Astrocyte (in vitro differentiated cells and primary cell): ENCODE measurements at regions not wholly inside any gene's neighbourhood (a gene's known extent, or its start where the extent isn't known, plus 50 kb on each side); places are given as distances from the start of the nearest gene placed in this dataset.
"Not testable (repeated sequence)": the region's sequence is repeated elsewhere in the genome, so short reads cannot be mapped to it uniquely, and the experiment has no call there.

Experiments used
- DNase-seq: peaks from one replicate; pipeline ENCODE4 v3.0.0-alpha.2; 2010; ENCODE audit warnings: low read depth
- FAIRE-seq: peaks from 2 replicates; lab custom pipeline; 2011; peaks lifted over from hg19 to GRCh38; lab: Jason Lieb, UNC
- H2AFZ ChIP-seq: 2 replicates; pipeline ENCODE4 v1.6.0; 2012; ENCODE audit warnings: low read depth, low read length, inconsistent platforms
- H3K27ac ChIP-seq: 2 replicates; pipeline ENCODE4 v1.5.1; 2011; ENCODE audit warnings: low read depth, low read length, inconsistent platforms
- H3K27me3 ChIP-seq: 2 replicates; pipeline ENCODE4 v1.6.0; 2011; ENCODE audit warnings: low read length, inconsistent platforms; ENCODE audit not compliant: insufficient read depth
- H3K36me3 ChIP-seq: 2 replicates; pipeline ENCODE4 v1.5.1; 2011; ENCODE audit warnings: low read length, inconsistent platforms; ENCODE audit not compliant: insufficient read depth
- H3K4me1 ChIP-seq: 2 replicates; pipeline ENCODE4 v1.5.1; 2011; ENCODE audit warnings: low read length, inconsistent platforms; ENCODE audit not compliant: insufficient read depth
- H3K4me2 ChIP-seq: 2 replicates; pipeline ENCODE4 v1.6.0; 2012; ENCODE audit warnings: low read length, inconsistent platforms
- H3K4me3 ChIP-seq: 2 replicates; pipeline ENCODE4 v1.5.1; 2011; ENCODE audit warnings: low read depth, mild to moderate bottlenecking, low read length, inconsistent platforms; ENCODE audit not compliant: insufficient read depth
- H3K79me2 ChIP-seq: 2 replicates; pipeline ENCODE4 v1.6.0; 2012; ENCODE audit warnings: mild to moderate bottlenecking, low read length, inconsistent platforms; ENCODE audit not compliant: insufficient read depth
- H3K9ac ChIP-seq: 2 replicates; pipeline ENCODE4 v1.6.0; 2012; ENCODE audit warnings: mild to moderate bottlenecking, low read length, inconsistent platforms
- H3K9me3 ChIP-seq: 2 replicates; pipeline ENCODE4 v1.5.1; 2012; ENCODE audit warnings: low read depth, mild to moderate bottlenecking, low read length, inconsistent platforms; ENCODE audit not compliant: insufficient read depth
- H4K20me1 ChIP-seq: 2 replicates; pipeline ENCODE4 v1.6.0; 2012; ENCODE audit warnings: low read length, inconsistent platforms; ENCODE audit not compliant: insufficient read depth
- H3K27ac Mint-ChIP-seq: one replicate; pipeline ENCODE4 v1.8.0; 2021; ENCODE audit warnings: mild to moderate bottlenecking, mixed read lengths; ENCODE audit not compliant: unreplicated experiment
- H3K27me3 Mint-ChIP-seq: one replicate; pipeline ENCODE4 v1.8.0; 2021; ENCODE audit warnings: low read depth, mixed read lengths; ENCODE audit not compliant: unreplicated experiment
- H3K36me3 Mint-ChIP-seq: one replicate; pipeline ENCODE4 v1.8.0; 2021; ENCODE audit warnings: low read depth, mixed read lengths; ENCODE audit not compliant: unreplicated experiment
- H3K4me1 Mint-ChIP-seq: one replicate; pipeline ENCODE4 v1.8.0; 2021; ENCODE audit warnings: low read depth, mixed read lengths; ENCODE audit not compliant: unreplicated experiment
- H3K4me3 Mint-ChIP-seq: one replicate; pipeline ENCODE4 v1.8.0; 2021; ENCODE audit warnings: mild to moderate bottlenecking, moderate library complexity, mixed read lengths; ENCODE audit not compliant: unreplicated experiment
- H3K9me3 Mint-ChIP-seq: one replicate; pipeline ENCODE4 v1.8.0; 2021; ENCODE audit warnings: mild to moderate bottlenecking, mixed read lengths; ENCODE audit not compliant: unreplicated experiment
- CTCF ChIP-seq: IDR thresholded peaks from 2 replicates; pipeline ENCODE4 v1.5.1; 2011; ENCODE audit warnings: low read depth, mild to moderate bottlenecking, inconsistent platforms, low read length, moderate library complexity; ENCODE audit not compliant: insufficient read depth
- EZH2 ChIP-seq: IDR thresholded peaks from 2 replicates; pipeline ENCODE4 v1.6.1; 2012; ENCODE audit warnings: mild to moderate bottlenecking, low read length, inconsistent platforms; ENCODE audit not compliant: insufficient read depth

GRCh38 chr1:148361427-148362215 lies 121.5 kb downstream of the PPIAL4G start:
- H3K36me3 Mint-ChIP-seq, H3K9me3 Mint-ChIP-seq, H3K9me3 ChIP-seq, H4K20me1 ChIP-seq, DNase-seq, FAIRE-seq, H3K79me2 ChIP-seq, H3K27ac ChIP-seq, H3K27me3 ChIP-seq, H3K36me3 ChIP-seq, H3K27ac Mint-ChIP-seq: not testable (repeated sequence)
- Histone ChIP-seq H3K4me2 (peak overlapping the region; percentile 88), H3K4me3 (peak overlapping the region; percentile 55), H3K4me1 (peaks cover 17% of the 10 kb centered on the region), H3K9ac (peak overlapping the region; percentile 53), H2AFZ (peak overlapping the region; percentile 74)
- H3K27me3 Mint-ChIP-seq: peaks cover 30% of the 10 kb centered on the region
- H3K4me3 Mint-ChIP-seq: peak overlapping the region; percentile 71
- peaks cover 11% of the 10 kb centered on the region for H3K4me1 Mint-ChIP-seq
- peak; percentile 43 for TF ChIP-seq CTCF

GRCh38 chr1:148357037-148357436 lies 126.1 kb downstream of the PPIAL4G start:
- no peak overlapping the region for H3K27ac ChIP-seq
- no peak overlapping the region for H3K4me3 ChIP-seq
- peaks cover 11% of the 10 kb centered on the region for H3K4me1 ChIP-seq
- no peaks in the 10 kb centered on the region for H3K9me3 ChIP-seq
- H3K36me3 Mint-ChIP-seq: peaks cover 3% of the 10 kb centered on the region
- peaks cover 25% of the 10 kb centered on the region for H3K27me3 ChIP-seq
- H3K4me1 Mint-ChIP-seq: peaks cover 3% of the 10 kb centered on the region
- no peaks in the 10 kb centered on the region for H4K20me1 ChIP-seq
- no peak overlapping the region for H2AFZ ChIP-seq
- DNase-seq: no peak
- no peak overlapping the region for H3K9ac ChIP-seq
- TF ChIP-seq EZH2: no peak
- no peak for TF ChIP-seq CTCF
- no peak overlapping the region for H3K4me3 Mint-ChIP-seq
- no peak for FAIRE-seq
- H3K9me3 Mint-ChIP-seq: peaks cover 2% of the 10 kb centered on the region
- H3K27ac Mint-ChIP-seq: no peak overlapping the region
- H3K27me3 Mint-ChIP-seq: peaks cover 51% of the 10 kb centered on the region
- no peaks in the 10 kb centered on the region for H3K79me2 ChIP-seq
- no peaks in the 10 kb centered on the region for H3K36me3 ChIP-seq
- no peak overlapping the region for H3K4me2 ChIP-seq

GRCh38 chr1:148355976-148356375 lies 127.1 kb downstream of the PPIAL4G start:
- Mint-ChIP-seq H3K4me1 (no peaks in the 10 kb centered on the region), H3K27me3 (peaks cover 55% of the 10 kb centered on the region), H3K27ac (no peak overlapping the region), H3K9me3 (peaks cover 2% of the 10 kb centered on the region), H3K4me3 (no peak overlapping the region), H3K36me3 (peaks cover 3% of the 10 kb centered on the region)
- Histone ChIP-seq H3K79me2 (no peaks in the 10 kb centered on the region), H3K4me3 (no peak overlapping the region), H3K9ac (no peak overlapping the region), H2AFZ (no peak overlapping the region), H3K4me2 (no peak overlapping the region), H3K36me3 (no peaks in the 10 kb centered on the region), H4K20me1 (no peaks in the 10 kb centered on the region), H3K4me1 (peaks cover 2% of the 10 kb centered on the region), H3K27me3 (peaks cover 34% of the 10 kb centered on the region), H3K9me3 (no peaks in the 10 kb centered on the region), H3K27ac (no peak overlapping the region)
- TF ChIP-seq EZH2: no peak
- no peak for TF ChIP-seq CTCF
- FAIRE-seq (no peak), DNase-seq (no peak)
